HEK293T (cell line): ENCODE measurements at regions not wholly inside any gene's neighbourhood (a gene's known extent, or its start where the extent isn't known, plus 50 kb on each side); places are given as distances from the start of the nearest gene placed in this dataset.

Source experiments
- ARNT ChIP-seq: fragments of 450-650 bp; IDR thresholded peaks from 2 replicates; pipeline ENCODE4 v1.6.1; 2017; ENCODE audit warnings: mild to moderate bottlenecking
- BHLHE40 ChIP-seq: fragments of 450-650 bp; IDR thresholded peaks from 2 replicates; pipeline ENCODE4 v1.6.1; 2016; ENCODE audit warnings: mild to moderate bottlenecking, moderate library complexity, borderline replicate concordance
- ELF4 ChIP-seq: fragments of 450-650 bp; IDR thresholded peaks from 2 replicates; pipeline ENCODE4 v1.6.1; 2017; ENCODE audit warnings: antibody characterized with exemption
- FOXA1 ChIP-seq: fragments of 450-650 bp; IDR thresholded peaks from 2 replicates; pipeline ENCODE4 v1.6.1; 2016; ENCODE audit warnings: mild to moderate bottlenecking
- FOXK2 ChIP-seq: fragments of 450-650 bp; IDR thresholded peaks from 2 replicates; pipeline ENCODE4 v1.6.1; 2016; ENCODE audit warnings: mild to moderate bottlenecking
- FOXM1 ChIP-seq: fragments of 450-650 bp; IDR thresholded peaks from 2 replicates; pipeline ENCODE4 v1.6.1; 2017; ENCODE audit warnings: mild to moderate bottlenecking, borderline replicate concordance
- HDGF ChIP-seq: fragments of 450-650 bp; IDR thresholded peaks from 2 replicates; pipeline ENCODE4 v1.6.1; 2017; ENCODE audit warnings: antibody characterized with exemption, borderline replicate concordance
- L3MBTL2 ChIP-seq: fragments of 450-650 bp; conservative IDR thresholded peaks from 2 replicates; pipeline ENCODE4 v1.6.1; 2016; ENCODE audit warnings: mild to moderate bottlenecking
- NFRKB ChIP-seq: fragments of 450-650 bp; IDR thresholded peaks from 2 replicates; pipeline ENCODE4 v1.6.1; 2016; ENCODE audit warnings: mild to moderate bottlenecking, moderate library complexity
- PKNOX1 ChIP-seq: fragments of 450-650 bp; IDR thresholded peaks from 2 replicates; pipeline ENCODE4 v1.6.1; 2016
- SP1 ChIP-seq: fragments of 450-650 bp; IDR thresholded peaks from 2 replicates; pipeline ENCODE4 v1.6.1; 2017
- SUZ12 ChIP-seq: fragments of 450-650 bp; IDR thresholded peaks from 2 replicates; pipeline ENCODE4 v1.6.1; 2016; ENCODE audit warnings: mild to moderate bottlenecking
- TARDBP ChIP-seq: fragments of 450-650 bp; IDR thresholded peaks from 2 replicates; pipeline ENCODE4 v1.6.1; 2016
- ZNF384 ChIP-seq: fragments of 450-650 bp; IDR thresholded peaks from 2 replicates; pipeline ENCODE4 v1.6.1; 2016

- TF ChIP-seq ARNT = no peak
- no peak for TF ChIP-seq TARDBP
- no peak for TF ChIP-seq BHLHE40
- TF ChIP-seq FOXA1 = no peak
- no peak for TF ChIP-seq PKNOX1
- TF ChIP-seq FOXM1 = no peak
- TF ChIP-seq SP1 = no peak
- TF ChIP-seq SUZ12 = no peak
- no peak for TF ChIP-seq ELF4
- TF ChIP-seq HDGF = no peak
- no peak for TF ChIP-seq L3MBTL2
- TF ChIP-seq FOXK2 = no peak
- TF ChIP-seq ZNF384 = no peak
- no peak for TF ChIP-seq NFRKB
These were observed 292.8 kb downstream of the NXPE2 start for GRCh38 chr11:114970927-114971645.
